DMS 273 (cell line): ENCODE measurements at regions not wholly inside any gene's neighbourhood (a gene's known extent, or its start where the extent isn't known, plus 50 kb on each side); places are given as distances from the start of the nearest gene placed in this dataset.

Experiments used
- DNase-seq: peaks from one replicate; lab custom pipeline; 2025; ENCODE audit not compliant: unreplicated experiment; lab: John Stamatoyannopoulos, UW

- DNase-seq, result no peak
Observed at GRCh38 chr6:85396159-85396808, 53.6 kb upstream of the NT5E start.

- no peak for DNase-seq
Observed at GRCh38 chr6:85395746-85396145, 54.1 kb upstream of the NT5E start.

GRCh38 chr6:85394853-85395538 lies 54.9 kb upstream of the NT5E start:
- DNase-seq, result no peak

GRCh38 chr6:85394199-85394598 lies 55.7 kb upstream of the NT5E start:
- no peak for DNase-seq

GRCh38 chr6:85392379-85392778 lies 57.5 kb upstream of the NT5E start:
- no peak for DNase-seq

GRCh38 chr6:85390775-85391174 lies 59.1 kb upstream of the NT5E start:
- no peak for DNase-seq

GRCh38 chr6:85390105-85390728 lies 59.7 kb upstream of the NT5E start:
- DNase-seq, result no peak

- DNase-seq, result no peak
Observed at GRCh38 chr6:85389151-85389797, 60.6 kb upstream of the NT5E start.

- DNase-seq, result no peak
Observed at GRCh38 chr6:85388531-85388930, 61.4 kb upstream of the NT5E start.

GRCh38 chr6:85385636-85386315 lies 64.1 kb upstream of the NT5E start:
- DNase-seq, result no peak

GRCh38 chr6:85383042-85383441 lies 66.8 kb upstream of the NT5E start:
- DNase-seq, result no peak

- no peak for DNase-seq
Observed at GRCh38 chr6:85382541-85382940, 67.3 kb upstream of the NT5E start.

- no peak for DNase-seq
Observed at GRCh38 chr6:85372915-85373270, 77.0 kb upstream of the NT5E start.

GRCh38 chr6:85372188-85372914 lies 77.5 kb upstream of the NT5E start:
- no peak for DNase-seq

- no peak for DNase-seq
Observed at GRCh38 chr6:85368631-85369030, 81.3 kb upstream of the NT5E start.

- no peak for DNase-seq
Observed at GRCh38 chr6:85364344-85364743, 85.5 kb upstream of the NT5E start.

- DNase-seq, result no peak
Observed at GRCh38 chr6:85363870-85364269, 86.0 kb upstream of the NT5E start.

GRCh38 chr6:85362652-85363310 lies 87.1 kb upstream of the NT5E start:
- no peak for DNase-seq

GRCh38 chr6:85361643-85362014 lies 88.3 kb upstream of the NT5E start:
- DNase-seq, result no peak
